ENCODE measurements at regions not wholly inside any gene's neighbourhood (a gene's known extent, or its start where the extent isn't known, plus 50 kb on each side); places are given as distances from the start of the nearest gene placed in this dataset.

GRCh38 chr3:41041462-41041861, 157.8 kb upstream of the CTNNB1 start:
- intact Hi-C loops (cut with micrococcal nuclease): no loop called here
- no peaks in the 10 kb centered on the region for H3K36me3 Mint-ChIP-seq (ENCODE audit: low read depth)
- no peaks in the 10 kb centered on the region for H3K9me3 Mint-ChIP-seq
- no peaks in the 10 kb centered on the region for H3K4me1 Mint-ChIP-seq (ENCODE audit: low read depth)
- H3K27ac Mint-ChIP-seq: no peak overlapping the region
- CTCF ChIA-PET: no interaction called here
- no peak overlapping the region for H3K4me3 Mint-ChIP-seq
- peaks cover 4% of the 10 kb centered on the region for H3K27me3 Mint-ChIP-seq (ENCODE audit: low read depth)
- DNase-seq: no peak

- H3K27me3 Mint-ChIP-seq (ENCODE audit: low read depth): peaks cover 4% of the 10 kb centered on the region
- no peaks in the 10 kb centered on the region for H3K4me1 Mint-ChIP-seq (ENCODE audit: low read depth)
- CTCF ChIA-PET: no interaction called here
- intact Hi-C loops (cut with micrococcal nuclease): no loop called here
- no peaks in the 10 kb centered on the region for H3K9me3 Mint-ChIP-seq
- H3K27ac Mint-ChIP-seq: no peak overlapping the region
- H3K36me3 Mint-ChIP-seq (ENCODE audit: low read depth): no peaks in the 10 kb centered on the region
- no peak for DNase-seq
- H3K4me3 Mint-ChIP-seq: no peak overlapping the region
Observed at GRCh38 chr3:41041899-41042298, 157.4 kb upstream of the CTNNB1 start.

DNA sequence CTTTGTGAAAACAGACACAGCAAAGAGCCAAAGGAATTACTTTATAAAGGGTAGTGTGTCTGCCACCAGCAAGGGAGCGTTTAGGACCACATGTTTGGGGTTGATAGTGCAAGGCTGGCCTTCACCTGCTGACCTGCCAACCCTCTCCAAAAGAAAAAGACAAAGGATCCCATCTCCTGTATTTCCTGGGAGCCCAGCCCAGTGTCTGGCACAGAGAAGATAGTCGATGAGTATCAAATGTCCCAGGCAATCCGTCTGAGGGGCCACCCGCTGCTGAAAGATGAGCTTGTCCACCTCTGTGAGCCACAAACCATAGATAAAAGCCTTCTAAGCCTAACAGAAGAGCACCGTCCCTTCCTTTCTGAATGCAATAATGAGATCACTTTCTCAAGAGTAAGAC, 154.8 kb upstream of the CTNNB1 start:
- H3K4me3 Mint-ChIP-seq: no peak overlapping the region
- H3K36me3 Mint-ChIP-seq (ENCODE audit: low read depth): no peaks in the 10 kb centered on the region
- H3K9me3 Mint-ChIP-seq: peaks cover 1% of the 10 kb centered on the region
- peaks cover 2% of the 10 kb centered on the region for H3K27me3 Mint-ChIP-seq (ENCODE audit: low read depth)
- intact Hi-C loops (cut with micrococcal nuclease): no loop called here
- no peak overlapping the region for H3K27ac Mint-ChIP-seq
- no peak for DNase-seq
- CTCF ChIA-PET: interaction anchor here (0.6 kb wide), 1 partner anchor 11 kb away, joined by 3 read pairs; no protein-coding TSS in a partner anchor
- H3K4me1 Mint-ChIP-seq (ENCODE audit: low read depth): no peaks in the 10 kb centered on the region

- intact Hi-C loops (cut with micrococcal nuclease): no loop called here
- Mint-ChIP-seq H3K36me3 (ENCODE audit: low read depth) (no peaks in the 10 kb centered on the region), H3K4me1 (ENCODE audit: low read depth) (no peaks in the 10 kb centered on the region), H3K27ac (no peak overlapping the region), H3K27me3 (ENCODE audit: low read depth) (peaks cover 2% of the 10 kb centered on the region), H3K4me3 (no peak overlapping the region), H3K9me3 (peaks cover 1% of the 10 kb centered on the region)
- no peak for DNase-seq
- CTCF ChIA-PET: interaction anchor here (0.6 kb wide), 1 partner anchor 980 kb away, joined by 3 read pairs; no protein-coding TSS in a partner anchor
Observed at GRCh38 chr3:41045491-41045890, 153.8 kb upstream of the CTNNB1 start.

DNA sequence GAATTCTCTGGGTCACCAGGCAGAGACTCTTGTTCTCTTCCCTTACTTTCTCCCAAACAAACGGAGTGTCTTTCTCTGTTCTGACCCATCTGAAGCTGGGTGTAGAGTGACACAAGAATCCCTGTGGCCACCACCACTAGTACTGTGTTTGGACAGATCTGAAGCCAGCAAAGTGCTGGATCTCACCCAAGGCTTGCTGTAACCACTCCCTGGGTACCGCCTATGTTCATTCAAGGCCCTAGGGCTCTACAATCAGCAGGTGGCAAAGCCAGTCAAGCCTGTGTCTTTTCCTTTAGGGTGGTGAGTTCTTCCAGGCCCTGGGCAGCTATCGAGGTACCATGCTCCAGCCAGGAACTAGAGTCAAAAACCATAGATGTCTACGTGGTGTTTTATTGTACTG, 149.2 kb upstream of the CTNNB1 start:
- CTCF ChIA-PET: no interaction called here
- intact Hi-C loops (cut with micrococcal nuclease): no loop called here
- Mint-ChIP-seq H3K4me1 (ENCODE audit: low read depth) (no peaks in the 10 kb centered on the region), H3K27me3 (ENCODE audit: low read depth) (no peaks in the 10 kb centered on the region), H3K27ac (no peak overlapping the region), H3K36me3 (ENCODE audit: low read depth) (no peaks in the 10 kb centered on the region), H3K9me3 (peaks cover 1% of the 10 kb centered on the region), H3K4me3 (no peak overlapping the region)
- DNase-seq: no peak

- CTCF ChIA-PET: no interaction called here
- Mint-ChIP-seq H3K27me3 (ENCODE audit: low read depth) (no peaks in the 10 kb centered on the region), H3K36me3 (ENCODE audit: low read depth) (no peaks in the 10 kb centered on the region), H3K9me3 (no peaks in the 10 kb centered on the region), H3K4me3 (no peak overlapping the region), H3K27ac (no peak overlapping the region), H3K4me1 (ENCODE audit: low read depth) (no peaks in the 10 kb centered on the region)
- peak; percentile 12 for DNase-seq
- intact Hi-C loops (cut with micrococcal nuclease): no loop called here
Observed at GRCh38 chr3:41053220-41053619, 146.1 kb upstream of the CTNNB1 start.

DNA sequence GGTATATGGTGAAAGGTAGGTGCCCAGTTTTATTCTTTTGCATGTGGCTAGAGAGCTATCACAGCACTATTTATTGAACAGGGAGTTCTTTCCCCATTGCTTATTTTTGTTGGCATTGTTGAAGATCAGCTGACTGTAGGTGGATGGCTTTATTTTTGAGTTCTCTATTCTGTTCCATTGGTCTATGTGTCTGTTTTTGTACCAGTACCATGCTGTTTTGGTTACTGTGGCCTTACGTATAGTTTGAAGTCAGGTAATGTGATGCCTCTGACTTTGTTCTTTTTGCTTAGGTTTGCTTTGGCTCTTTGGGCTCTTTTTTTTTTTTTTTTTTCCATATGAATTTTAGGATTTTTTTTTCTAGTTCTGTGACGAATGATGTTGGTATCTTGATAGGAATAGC, 139.2 kb upstream of the CTNNB1 start:
- CTCF ChIA-PET: no interaction called here
- no peaks in the 10 kb centered on the region for H3K4me1 Mint-ChIP-seq (ENCODE audit: low read depth)
- intact Hi-C loops (cut with micrococcal nuclease): no loop called here
- no peak overlapping the region for H3K4me3 Mint-ChIP-seq
- no peaks in the 10 kb centered on the region for H3K36me3 Mint-ChIP-seq (ENCODE audit: low read depth)
- no peaks in the 10 kb centered on the region for H3K9me3 Mint-ChIP-seq
- H3K27me3 Mint-ChIP-seq (ENCODE audit: low read depth): peaks cover 2% of the 10 kb centered on the region
- H3K27ac Mint-ChIP-seq: no peak overlapping the region
- no peak for DNase-seq

DNA sequence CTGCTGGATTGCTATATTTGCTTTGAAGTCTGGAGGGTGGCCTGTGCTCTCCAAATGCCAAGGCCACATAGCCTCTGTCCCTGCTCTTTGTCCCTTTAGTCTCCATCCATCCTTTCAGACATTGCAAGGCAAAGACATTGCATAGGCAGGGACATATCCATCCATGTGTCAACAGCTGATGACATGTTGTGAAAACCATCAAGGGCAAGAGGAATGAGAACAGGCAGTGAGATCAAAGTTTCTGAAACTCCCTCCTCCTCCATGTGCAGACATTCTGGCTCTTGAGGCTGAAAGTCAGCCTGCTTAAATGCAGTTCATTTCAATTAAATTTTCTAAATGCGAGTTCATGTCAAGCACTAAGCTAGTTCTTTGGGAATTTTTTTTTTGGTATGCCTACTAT, 135.2 kb upstream of the CTNNB1 start:
- Mint-ChIP-seq H3K27me3 (ENCODE audit: low read depth) (peaks cover 2% of the 10 kb centered on the region), H3K4me1 (ENCODE audit: low read depth) (no peaks in the 10 kb centered on the region), H3K4me3 (no peak overlapping the region), H3K9me3 (no peaks in the 10 kb centered on the region), H3K27ac (no peak overlapping the region), H3K36me3 (ENCODE audit: low read depth) (no peaks in the 10 kb centered on the region)
- intact Hi-C loops (cut with micrococcal nuclease): no loop called here
- no peak for DNase-seq
- CTCF ChIA-PET: no interaction called here

- no peaks in the 10 kb centered on the region for H3K4me1 Mint-ChIP-seq (ENCODE audit: low read depth)
- H3K9me3 Mint-ChIP-seq: no peaks in the 10 kb centered on the region
- H3K4me3 Mint-ChIP-seq: no peak overlapping the region
- no peak overlapping the region for H3K27ac Mint-ChIP-seq
- intact Hi-C loops (cut with micrococcal nuclease): no loop called here
- no peaks in the 10 kb centered on the region for H3K36me3 Mint-ChIP-seq (ENCODE audit: low read depth)
- no peak for DNase-seq
- peaks cover 2% of the 10 kb centered on the region for H3K27me3 Mint-ChIP-seq (ENCODE audit: low read depth)
- CTCF ChIA-PET: no interaction called here
Observed at GRCh38 chr3:41064526-41064925, 134.8 kb upstream of the CTNNB1 start.

- Mint-ChIP-seq H3K27ac (no peak overlapping the region), H3K4me1 (ENCODE audit: low read depth) (no peaks in the 10 kb centered on the region), H3K27me3 (ENCODE audit: low read depth) (peaks cover 2% of the 10 kb centered on the region), H3K4me3 (no peak overlapping the region), H3K36me3 (ENCODE audit: low read depth) (no peaks in the 10 kb centered on the region), H3K9me3 (no peaks in the 10 kb centered on the region)
- CTCF ChIA-PET: no interaction called here
- intact Hi-C loops (cut with micrococcal nuclease): no loop called here
- DNase-seq: no peak
Observed at GRCh38 chr3:41065340-41065739, 134.0 kb upstream of the CTNNB1 start.

DNA sequence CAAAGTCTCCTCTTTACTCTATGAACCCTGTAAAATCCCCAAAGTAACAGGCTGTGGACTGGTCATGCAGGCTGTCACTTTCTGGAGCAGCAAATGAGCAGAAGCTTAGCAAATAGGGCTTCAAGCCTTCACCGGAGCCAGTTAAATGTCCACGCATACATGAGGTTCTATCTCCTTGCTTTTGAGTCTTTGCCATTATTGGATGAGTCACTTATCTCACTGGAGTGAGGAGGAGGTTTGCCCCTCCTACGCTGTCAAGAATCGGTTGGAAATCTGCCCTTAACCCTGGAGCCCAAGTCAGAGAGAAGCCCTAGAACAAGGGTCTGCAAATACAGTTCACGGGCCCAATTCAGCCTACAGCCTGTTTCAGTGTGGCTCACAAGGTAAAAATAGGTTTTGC, 126.1 kb upstream of the CTNNB1 start:
- Mint-ChIP-seq H3K36me3 (ENCODE audit: low read depth) (no peaks in the 10 kb centered on the region), H3K27ac (no peak overlapping the region), H3K27me3 (ENCODE audit: low read depth) (peaks cover 2% of the 10 kb centered on the region), H3K4me3 (no peak overlapping the region), H3K4me1 (ENCODE audit: low read depth) (peaks cover under 1% of the 10 kb centered on the region), H3K9me3 (no peaks in the 10 kb centered on the region)
- CTCF ChIA-PET: interaction anchor here (0.7 kb wide), 1 partner anchor 1120 kb away, joined by 3 read pairs; no protein-coding TSS in a partner anchor
- DNase-seq: no peak
- intact Hi-C loops (cut with micrococcal nuclease): no loop called here

DNA sequence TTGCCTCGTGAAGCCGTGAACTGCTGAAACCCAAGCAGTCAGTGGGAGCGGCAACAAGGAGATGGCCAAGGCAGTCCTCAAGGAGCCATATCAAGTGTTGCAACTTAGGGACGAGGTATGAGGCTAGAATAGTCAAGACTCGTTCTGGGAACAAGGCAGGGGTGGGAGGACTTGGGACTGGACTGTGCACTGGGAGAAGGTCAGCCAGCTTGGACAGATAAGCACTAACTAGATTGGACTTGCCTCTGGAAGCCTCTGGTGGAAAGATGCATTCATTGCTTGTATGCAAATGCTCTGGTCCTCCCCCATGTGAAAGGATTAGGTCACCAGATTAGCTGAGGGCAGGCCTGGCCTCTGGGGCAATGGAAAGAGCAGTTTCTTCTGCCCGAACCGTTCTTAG, 123.3 kb upstream of the CTNNB1 start:
- no peak overlapping the region for H3K27ac Mint-ChIP-seq
- H3K4me3 Mint-ChIP-seq: no peak overlapping the region
- H3K27me3 Mint-ChIP-seq (ENCODE audit: low read depth): peaks cover 2% of the 10 kb centered on the region
- CTCF ChIA-PET: no interaction called here
- DNase-seq: no peak
- H3K9me3 Mint-ChIP-seq: no peaks in the 10 kb centered on the region
- intact Hi-C loops (cut with micrococcal nuclease): no loop called here
- H3K4me1 Mint-ChIP-seq (ENCODE audit: low read depth): peaks cover 2% of the 10 kb centered on the region
- H3K36me3 Mint-ChIP-seq (ENCODE audit: low read depth): no peaks in the 10 kb centered on the region

GRCh38 chr3:41076399-41076798, 122.9 kb upstream of the CTNNB1 start:
- no peaks in the 10 kb centered on the region for H3K9me3 Mint-ChIP-seq
- peaks cover 2% of the 10 kb centered on the region for H3K4me1 Mint-ChIP-seq (ENCODE audit: low read depth)
- DNase-seq: no peak
- no peak overlapping the region for H3K4me3 Mint-ChIP-seq
- intact Hi-C loops (cut with micrococcal nuclease): no loop called here
- no peaks in the 10 kb centered on the region for H3K36me3 Mint-ChIP-seq (ENCODE audit: low read depth)
- peaks cover under 1% of the 10 kb centered on the region for H3K27me3 Mint-ChIP-seq (ENCODE audit: low read depth)
- CTCF ChIA-PET: no interaction called here
- H3K27ac Mint-ChIP-seq: no peak overlapping the region

- H3K36me3 Mint-ChIP-seq (ENCODE audit: low read depth): no peaks in the 10 kb centered on the region
- no peak overlapping the region for H3K4me3 Mint-ChIP-seq
- no peaks in the 10 kb centered on the region for H3K27me3 Mint-ChIP-seq (ENCODE audit: low read depth)
- H3K4me1 Mint-ChIP-seq (ENCODE audit: low read depth): peaks cover 2% of the 10 kb centered on the region
- no peak for DNase-seq
- no peaks in the 10 kb centered on the region for H3K9me3 Mint-ChIP-seq
- no peak overlapping the region for H3K27ac Mint-ChIP-seq
- intact Hi-C loops (cut with micrococcal nuclease): no loop called here
- CTCF ChIA-PET: no interaction called here
Observed at GRCh38 chr3:41080141-41080540, 119.2 kb upstream of the CTNNB1 start.

All from activated naive CD4-positive, alpha-beta T cell treated with anti-CD3 and anti-CD28 coated beads for 36 hours (primary cell).